H9 (cell line): ENCODE measurements at regions not wholly inside any gene's neighbourhood (a gene's known extent, or its start where the extent isn't known, plus 50 kb on each side); places are given as distances from the start of the nearest gene placed in this dataset.

ENCODE experiments used
- DNase-seq: peaks from one replicate; pipeline ENCODE4 v3.0.0-alpha.2; 2017
- H2AFZ ChIP-seq: one replicate; pipeline ENCODE4 v1.6.1; 2013; ENCODE audit warnings: mild to moderate bottlenecking, low read length, control low read depth, moderate library complexity
- H2AK5ac ChIP-seq: 2 replicates; pipeline ENCODE4 v1.6.1; 2013; ENCODE audit warnings: low read length, control low read depth, mixed read lengths; ENCODE audit not compliant: insufficient read length
- H2BK120ac ChIP-seq: one replicate; pipeline ENCODE4 v1.6.1; 2013; ENCODE audit warnings: low read depth, mild to moderate bottlenecking, low read length, control low read depth, inconsistent platforms; ENCODE audit not compliant: poor library complexity, severe bottlenecking
- H2BK12ac ChIP-seq: 2 replicates; pipeline ENCODE4 v1.6.1; 2013; ENCODE audit warnings: low read length, control low read depth, mixed read lengths, low read depth; ENCODE audit not compliant: insufficient read length
- H2BK15ac ChIP-seq: 2 replicates; pipeline ENCODE4 v1.6.1; 2013; ENCODE audit warnings: low read depth, low read length, control low read depth
- H2BK20ac ChIP-seq: one replicate; pipeline ENCODE4 v1.6.1; 2013; ENCODE audit warnings: low read depth, mild to moderate bottlenecking, low read length, control low read depth, inconsistent platforms; ENCODE audit not compliant: poor library complexity, severe bottlenecking
- H2BK5ac ChIP-seq: 2 replicates; pipeline ENCODE4 v1.6.1; 2013; ENCODE audit warnings: low read length, control low read depth, mixed read lengths; ENCODE audit not compliant: insufficient read length
- H3K14ac ChIP-seq: 2 replicates; pipeline ENCODE4 v1.6.1; 2013; ENCODE audit warnings: low read length, control low read depth; ENCODE audit not compliant: insufficient read depth
- H3K18ac ChIP-seq: 2 replicates; pipeline ENCODE4 v1.6.1; 2013; ENCODE audit warnings: low read depth, mild to moderate bottlenecking, mixed read lengths, low read length, control low read depth; ENCODE audit not compliant: insufficient read length
- H3K23ac ChIP-seq: 2 replicates; pipeline ENCODE4 v1.6.1; 2013; ENCODE audit warnings: low read length, control low read depth, mixed read lengths, low read depth; ENCODE audit not compliant: insufficient read length
- H3K23me2 ChIP-seq: 2 replicates; pipeline ENCODE4 v1.6.1; 2013; ENCODE audit warnings: low read depth, mild to moderate bottlenecking, mixed read lengths, low read length, control low read depth; ENCODE audit not compliant: insufficient read length, poor library complexity, severe bottlenecking
- H3K27ac ChIP-seq: 2 replicates; pipeline ENCODE4 v1.5.1; 2013; ENCODE audit warnings: low read length, control low read depth, mixed read lengths, low read depth; ENCODE audit not compliant: insufficient read length
- H3K27me3 ChIP-seq: 2 replicates; pipeline ENCODE4 v1.6.1; 2013; ENCODE audit warnings: low read length, control low read depth, inconsistent platforms; ENCODE audit not compliant: insufficient read depth
- H3K4ac ChIP-seq: 2 replicates; pipeline ENCODE4 v1.6.1; 2013; ENCODE audit warnings: low read depth, mild to moderate bottlenecking, control low read depth, inconsistent platforms, low read length, moderate library complexity
- H3K4me1 ChIP-seq: 2 replicates; pipeline ENCODE4 v1.6.1; 2013; ENCODE audit warnings: low read length, control low read depth, inconsistent platforms; ENCODE audit not compliant: insufficient read depth
- H3K4me2 ChIP-seq: 2 replicates; pipeline ENCODE4 v1.6.1; 2013; ENCODE audit warnings: low read length, control low read depth, mixed read lengths; ENCODE audit not compliant: insufficient read length, insufficient read depth
- H3K56ac ChIP-seq: 2 replicates; pipeline ENCODE4 v1.6.1; 2013; ENCODE audit warnings: low read depth, mild to moderate bottlenecking, mixed read lengths, low read length, control low read depth; ENCODE audit not compliant: insufficient read length
- H3K79me1 ChIP-seq: 2 replicates; pipeline ENCODE4 v1.6.1; 2013; ENCODE audit warnings: low read depth, mild to moderate bottlenecking, moderate library complexity, low read length, control low read depth, inconsistent platforms; ENCODE audit not compliant: insufficient read depth, poor library complexity, severe bottlenecking
- H3K79me2 ChIP-seq: 2 replicates; pipeline ENCODE4 v1.6.1; 2013; ENCODE audit warnings: low read length, control low read depth, inconsistent platforms; ENCODE audit not compliant: insufficient read depth
- H3K9ac ChIP-seq: 2 replicates; pipeline ENCODE4 v1.6.1; 2013; ENCODE audit warnings: low read length, control low read depth, mixed read lengths; ENCODE audit not compliant: insufficient read length; ENCODE audit errors: extremely low read depth
- H3K9me3 ChIP-seq: one replicate; pipeline ENCODE4 v1.6.1; 2013; ENCODE audit warnings: low read depth, low read length, inconsistent platforms; ENCODE audit not compliant: control insufficient read depth
- H3T11ph ChIP-seq: one replicate; pipeline ENCODE4 v1.6.1; 2013; ENCODE audit warnings: mild to moderate bottlenecking, low read length, control low read depth, inconsistent platforms
- H4K20me1 ChIP-seq: one replicate; pipeline ENCODE4 v1.6.1; 2013; ENCODE audit not compliant: control insufficient read depth, insufficient read length, insufficient read depth
- H4K5ac ChIP-seq: 2 replicates; pipeline ENCODE4 v1.6.1; 2013; ENCODE audit warnings: low read depth, mild to moderate bottlenecking, mixed read lengths, low read length, control low read depth; ENCODE audit not compliant: insufficient read length
- H4K8ac ChIP-seq: replicated peaks from 2 replicates; pipeline ENCODE4 v1.6.1; 2013; ENCODE audit warnings: low read length, control low read depth, mixed read lengths, low read depth; ENCODE audit not compliant: insufficient read length
- H4K91ac ChIP-seq: 2 replicates; pipeline ENCODE4 v1.6.1; 2013; ENCODE audit warnings: low read depth, mild to moderate bottlenecking, moderate library complexity, mixed read lengths, low read length, control low read depth; ENCODE audit not compliant: insufficient read length
- H3K27ac Mint-ChIP-seq, 3 experiments: 2 replicates in 2 of 3; 3 replicates in 1 of 3; pipeline ENCODE4 v1.8.0; 2020 to 2021; ENCODE audit warnings: mixed read lengths in 3 of 3, mild to moderate bottlenecking in 1 of 3, moderate library complexity in 1 of 3
- H3K27me3 Mint-ChIP-seq: 2 replicates; pipeline ENCODE4 v1.8.0; 2021; ENCODE audit warnings: low read depth, mild to moderate bottlenecking, moderate library complexity, mixed read lengths
- H3K36me3 Mint-ChIP-seq, 3 experiments: 2 replicates in 2 of 3; 3 replicates in 1 of 3; pipeline ENCODE4 v1.8.0; 2020 to 2021; ENCODE audit warnings: low read depth in 3 of 3, mixed read lengths in 3 of 3; ENCODE audit not compliant: insufficient read depth in 1 of 3
- H3K4me1 Mint-ChIP-seq, 2 experiments: 2 replicates each; pipeline ENCODE4 v1.8.0; 2020; ENCODE audit warnings: mixed read lengths in 2 of 2
- H3K4me3 Mint-ChIP-seq, 2 experiments: 2 replicates in 1 of 2; 3 replicates in 1 of 2; pipeline ENCODE4 v1.8.0; 2020 to 2021; ENCODE audit warnings: mild to moderate bottlenecking in 2 of 2, mixed read lengths in 2 of 2, moderate library complexity in 1 of 2
- H3K9me3 Mint-ChIP-seq, 2 experiments: 2 replicates in 1 of 2; 3 replicates in 1 of 2; pipeline ENCODE4 v1.8.0; 2020; ENCODE audit warnings: mild to moderate bottlenecking in 2 of 2, mixed read lengths in 2 of 2, moderate library complexity in 1 of 2
- WGBS: extraction: QIAGEN DNeasy Blood & Tissue Kit; methylation state at CpG from one replicate; pipeline ENCODE4 v1.1.7; 2013; ENCODE audit warnings: missing lambda C conversion rate, low lambda C conversion rate, mixed read lengths; ENCODE audit not compliant: insufficient read length; ENCODE audit errors: extremely low coverage; 5-methylcytosine and 5-hydroxymethylcytosine counted together
- TF ChIP-seq, protein P1 (sequence below): fragments of 200-600 bp; sonication (generic); conservative IDR thresholded peaks from 3 replicates; pipeline ENCODE4 v1.8.0; 2021; ENCODE audit warnings: antibody characterized with exemption, mild to moderate bottlenecking

- WGBS: no CpG with 5 or more reads among the region's 3 CpGs
- no peak overlapping the region for H3K4me3 Mint-ChIP-seq
- H3K79me1 ChIP-seq: no peaks in the 10 kb centered on the region
- H3T11ph ChIP-seq: no peak overlapping the region
- no peak overlapping the region for H2BK120ac ChIP-seq
- no peak overlapping the region for H4K8ac ChIP-seq
- TF ChIP-seq, protein P1, sequence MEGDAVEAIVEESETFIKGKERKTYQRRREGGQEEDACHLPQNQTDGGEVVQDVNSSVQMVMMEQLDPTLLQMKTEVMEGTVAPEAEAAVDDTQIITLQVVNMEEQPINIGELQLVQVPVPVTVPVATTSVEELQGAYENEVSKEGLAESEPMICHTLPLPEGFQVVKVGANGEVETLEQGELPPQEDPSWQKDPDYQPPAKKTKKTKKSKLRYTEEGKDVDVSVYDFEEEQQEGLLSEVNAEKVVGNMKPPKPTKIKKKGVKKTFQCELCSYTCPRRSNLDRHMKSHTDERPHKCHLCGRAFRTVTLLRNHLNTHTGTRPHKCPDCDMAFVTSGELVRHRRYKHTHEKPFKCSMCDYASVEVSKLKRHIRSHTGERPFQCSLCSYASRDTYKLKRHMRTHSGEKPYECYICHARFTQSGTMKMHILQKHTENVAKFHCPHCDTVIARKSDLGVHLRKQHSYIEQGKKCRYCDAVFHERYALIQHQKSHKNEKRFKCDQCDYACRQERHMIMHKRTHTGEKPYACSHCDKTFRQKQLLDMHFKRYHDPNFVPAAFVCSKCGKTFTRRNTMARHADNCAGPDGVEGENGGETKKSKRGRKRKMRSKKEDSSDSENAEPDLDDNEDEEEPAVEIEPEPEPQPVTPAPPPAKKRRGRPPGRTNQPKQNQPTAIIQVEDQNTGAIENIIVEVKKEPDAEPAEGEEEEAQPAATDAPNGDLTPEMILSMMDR: no peak
- H3K4ac ChIP-seq: no peak overlapping the region
- H3K23ac ChIP-seq: no peak overlapping the region
- no peaks in the 10 kb centered on the region for H3K4me1 ChIP-seq
- no peak overlapping the region for H3K27ac ChIP-seq
- H3K23me2 ChIP-seq: no peaks in the 10 kb centered on the region
- H3K9ac ChIP-seq: no peak overlapping the region
- no peak overlapping the region for H4K5ac ChIP-seq
- no peak overlapping the region for H2BK20ac ChIP-seq
- H2BK12ac ChIP-seq: no peak overlapping the region
- H2AFZ ChIP-seq: no peak overlapping the region
- no peak for DNase-seq
- H3K27me3 ChIP-seq: no peaks in the 10 kb centered on the region
- no peak overlapping the region for H3K27ac Mint-ChIP-seq
- peaks cover 3 to 5% of the 10 kb centered on the region in 2 experiments; a peak in 3 of 4 replicates for H3K4me1 Mint-ChIP-seq
- peaks cover under 1 to 5% (median 4%) of the 10 kb centered on the region in 3 experiments; a peak in 5 of 7 replicates for H3K36me3 Mint-ChIP-seq
- no peak overlapping the region for H3K4me2 ChIP-seq
- no peak overlapping the region for H3K18ac ChIP-seq
- H3K9me3 ChIP-seq: no peaks in the 10 kb centered on the region
- no peak overlapping the region for H3K56ac ChIP-seq
- H3K9me3 Mint-ChIP-seq: peaks cover 18 to 21% of the 10 kb centered on the region in 2 experiments
- no peak overlapping the region for H2AK5ac ChIP-seq
- H2BK5ac ChIP-seq: no peak overlapping the region
- H3K79me2 ChIP-seq: no peaks in the 10 kb centered on the region
- H3K14ac ChIP-seq: no peak overlapping the region
- H3K27me3 Mint-ChIP-seq: no peaks in the 10 kb centered on the region; the same call in 1 of the 2 replicates
- no peak overlapping the region for H4K91ac ChIP-seq
- H2BK15ac ChIP-seq: no peak overlapping the region
- no peaks in the 10 kb centered on the region for H4K20me1 ChIP-seq
These were observed 163.4 kb downstream of the CAAP1 start for GRCh38 chr9:26729187-26729586.
